Iris pigment epithelial cell (primary cell): ENCODE measurements at regions not wholly inside any gene's neighbourhood (a gene's known extent, or its start where the extent isn't known, plus 50 kb on each side); places are given as distances from the start of the nearest gene placed in this dataset.

Experiments
- DNase-seq: peaks from one replicate; pipeline ENCODE4 v3.0.0-alpha.2; 2011; ENCODE audit warnings: low read depth

GRCh38 chr3:190790185-190790584 lies 72.3 kb downstream of the GMNC start:
- no peak for DNase-seq

GRCh38 chr3:190786898-190787297 lies 75.6 kb downstream of the GMNC start:
- no peak for DNase-seq

GRCh38 chr3:190785047-190785446 lies 77.4 kb downstream of the GMNC start:
- DNase-seq = no peak

GRCh38 chr3:190780524-190780923 lies 82.0 kb downstream of the GMNC start:
- no peak for DNase-seq

GRCh38 chr3:190774633-190775032 lies 87.9 kb downstream of the GMNC start:
- no peak for DNase-seq

GRCh38 chr3:190773948-190774347 lies 88.5 kb downstream of the GMNC start:
- no peak for DNase-seq

- no peak for DNase-seq
Measured at GRCh38 chr3:190772831-190773230, 89.7 kb downstream of the GMNC start.

GRCh38 chr3:190768891-190769290 lies 93.6 kb downstream of the GMNC start:
- DNase-seq = no peak

GRCh38 chr3:190767851-190768250 lies 94.6 kb downstream of the GMNC start:
- DNase-seq = no peak

GRCh38 chr3:190764231-190765134 lies 98.0 kb downstream of the GMNC start:
- no peak for DNase-seq

GRCh38 chr3:190762801-190763200 lies 99.7 kb downstream of the GMNC start:
- no peak for DNase-seq

- DNase-seq = peak; percentile 33
Measured at GRCh38 chr3:190747571-190747970, 114.9 kb downstream of the GMNC start.

- DNase-seq = no peak
Measured at GRCh38 chr3:190746986-190747385, 115.5 kb downstream of the GMNC start.

GRCh38 chr3:190746531-190746930 lies 116.0 kb downstream of the GMNC start:
- DNase-seq = no peak

GRCh38 chr3:190741788-190742187 lies 120.7 kb downstream of the GMNC start:
- DNase-seq = no peak

- no peak for DNase-seq
Measured at GRCh38 chr3:190739641-190740185, 122.8 kb downstream of the GMNC start.

GRCh38 chr3:190738636-190739155 lies 123.8 kb downstream of the GMNC start:
- no peak for DNase-seq

- no peak for DNase-seq
Measured at GRCh38 chr3:190737446-190737845, 125.0 kb downstream of the GMNC start.

GRCh38 chr3:190734490-190734889 lies 128.0 kb downstream of the GMNC start:
- no peak for DNase-seq

- DNase-seq = no peak
Measured at GRCh38 chr3:190733591-190734146, 128.8 kb downstream of the GMNC start.

- DNase-seq = no peak
Measured at GRCh38 chr3:190731596-190731995, 130.9 kb downstream of the GMNC start.

- DNase-seq = peak; percentile 31
Measured at GRCh38 chr3:190728574-190729246, 133.8 kb downstream of the GMNC start.
